ENCODE measurements at regions not wholly inside any gene's neighbourhood (a gene's known extent, or its start where the extent isn't known, plus 50 kb on each side); places are given as distances from the start of the nearest gene placed in this dataset.

DNA sequence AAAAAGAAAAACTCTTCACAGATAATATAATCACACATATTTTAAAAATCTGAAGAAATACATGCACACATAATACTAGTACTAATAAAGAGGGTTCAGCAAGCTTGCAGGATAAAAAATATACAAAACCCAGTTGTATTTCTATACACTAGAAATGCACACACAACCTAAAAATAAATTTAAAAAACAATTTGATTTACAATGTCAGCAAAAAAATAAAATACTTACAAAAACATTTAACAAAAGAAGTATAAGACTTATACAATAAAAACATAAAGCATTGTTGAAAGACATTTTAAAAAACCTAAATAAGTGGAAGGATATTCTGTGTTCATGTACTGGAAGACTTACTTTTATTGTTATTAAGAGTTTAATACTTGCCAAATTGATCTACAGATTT is 81.7 kb upstream of the ALK start:
- peaks cover 0 to 9% (median 4%) of the 10 kb centered on the region in 7 donors for H3K9me3 Mint-ChIP-seq
- Histone ChIP-seq H3K27ac (ENCODE audit: insufficient read depth, low read length, poor library complexity, severe bottlenecking) (no peak overlapping the region), H3K36me3 (ENCODE audit: control insufficient read depth, insufficient read depth, low read length) (no peaks in the 10 kb centered on the region), H3K27me3 (ENCODE audit: control insufficient read depth, insufficient read depth, low read length) (peaks cover 2% of the 10 kb centered on the region), H3K9me3 (ENCODE audit: control insufficient read depth in 2 of 2, low read length in 2 of 2) (peaks cover 0 to 3% of the 10 kb centered on the region in 2 experiments), H3K4me1 (ENCODE audit: control insufficient read depth, insufficient read depth, low read length, poor library complexity, severe bottlenecking) (no peaks in the 10 kb centered on the region), H3K4me3 (ENCODE audit: low read depth, low read length) (no peak overlapping the region)
- no peak for DNase-seq
- ATAC-seq (ENCODE audit: low read depth in 2 of 2) = no peak
- no peak overlapping the region for H3K27ac Mint-ChIP-seq
- H3K36me3 Mint-ChIP-seq = no peaks in the 10 kb centered on the region
- no peaks in the 10 kb centered on the region for H3K27me3 Mint-ChIP-seq
- no peaks in the 10 kb centered on the region for H3K4me1 Mint-ChIP-seq
- H3K4me3 Mint-ChIP-seq = no peak overlapping the region

DNA sequence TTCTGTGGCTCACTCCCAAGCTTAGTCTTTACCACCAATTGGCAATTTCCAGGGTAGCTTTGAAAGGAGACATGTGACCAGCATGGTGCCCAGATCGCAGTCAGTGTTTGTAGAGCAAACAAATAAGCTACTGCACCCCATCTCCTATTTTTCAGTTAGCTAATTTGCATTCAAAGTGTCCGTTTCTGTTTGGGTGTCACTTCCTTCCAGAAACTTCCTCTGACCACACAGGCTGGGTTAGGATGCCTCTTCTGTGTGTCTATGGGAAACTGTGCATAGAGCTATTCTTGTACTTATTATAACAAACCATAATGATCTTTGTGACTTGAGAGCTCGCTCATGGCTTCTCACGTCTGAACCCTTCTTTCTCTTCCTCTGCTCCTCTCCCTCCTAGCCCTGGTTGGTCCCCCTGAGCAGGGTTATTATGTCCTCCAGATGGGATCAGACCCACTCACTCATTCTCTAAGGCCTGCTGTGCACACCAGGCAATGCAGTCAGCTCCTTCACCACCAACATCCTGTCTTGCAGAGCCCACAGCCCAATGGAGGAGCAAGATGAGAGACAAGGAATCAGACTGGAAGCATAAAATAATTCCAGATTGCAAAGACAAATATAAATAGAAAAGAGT is 101.2 kb upstream of the ALK start:
- Histone ChIP-seq H3K27ac (ENCODE audit: insufficient read depth, low read length, poor library complexity, severe bottlenecking) (no peak overlapping the region), H3K27me3 (ENCODE audit: control insufficient read depth, insufficient read depth, low read length) (no peaks in the 10 kb centered on the region), H3K4me1 (ENCODE audit: control insufficient read depth, insufficient read depth, low read length, poor library complexity, severe bottlenecking) (no peaks in the 10 kb centered on the region), H3K9me3 (ENCODE audit: control insufficient read depth in 2 of 2, low read length in 2 of 2) (no peaks in the 10 kb centered on the region), H3K36me3 (ENCODE audit: control insufficient read depth, insufficient read depth, low read length) (no peaks in the 10 kb centered on the region), H3K4me3 (ENCODE audit: low read depth, low read length) (no peak overlapping the region)
- H3K27ac Mint-ChIP-seq = no peak overlapping the region
- ATAC-seq (ENCODE audit: low read depth in 2 of 2) = no peak
- H3K36me3 Mint-ChIP-seq = no peaks in the 10 kb centered on the region
- no peak overlapping the region for H3K4me3 Mint-ChIP-seq
- H3K9me3 Mint-ChIP-seq = no peaks in the 10 kb centered on the region
- H3K27me3 Mint-ChIP-seq = peaks cover 4% of the 10 kb centered on the region
- no peaks in the 10 kb centered on the region for H3K4me1 Mint-ChIP-seq
- DNase-seq = no peak

DNA sequence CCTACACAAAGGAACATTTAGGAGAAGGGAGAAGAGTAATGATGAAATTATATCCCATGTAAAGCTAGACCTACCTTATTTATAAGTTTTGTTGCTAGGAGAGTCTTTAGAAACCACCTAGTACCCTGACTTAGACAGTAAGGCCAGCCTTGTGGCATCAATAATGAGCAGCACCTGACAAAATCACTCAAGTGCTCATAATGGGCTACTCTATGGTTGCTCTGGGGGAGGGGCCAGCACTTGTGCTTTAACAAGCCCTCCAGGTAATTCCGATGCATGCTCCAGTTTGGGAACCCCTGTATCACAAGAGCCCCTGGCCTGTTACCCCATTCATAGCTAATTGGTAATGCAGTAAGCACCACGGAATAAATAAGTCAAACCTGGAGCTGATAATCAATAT is 102.9 kb upstream of the ALK start:
- Histone ChIP-seq H3K36me3 (ENCODE audit: control insufficient read depth, insufficient read depth, low read length) (no peaks in the 10 kb centered on the region), H3K9me3 (ENCODE audit: control insufficient read depth in 2 of 2, low read length in 2 of 2) (no peaks in the 10 kb centered on the region), H3K27me3 (ENCODE audit: control insufficient read depth, insufficient read depth, low read length) (no peaks in the 10 kb centered on the region), H3K4me1 (ENCODE audit: control insufficient read depth, insufficient read depth, low read length, poor library complexity, severe bottlenecking) (no peaks in the 10 kb centered on the region), H3K4me3 (ENCODE audit: low read depth, low read length) (no peak overlapping the region), H3K27ac (ENCODE audit: insufficient read depth, low read length, poor library complexity, severe bottlenecking) (no peak overlapping the region)
- Mint-ChIP-seq H3K9me3 (no peaks in the 10 kb centered on the region), H3K27ac (no peak overlapping the region), H3K27me3 (peaks cover 4% of the 10 kb centered on the region), H3K36me3 (no peaks in the 10 kb centered on the region), H3K4me3 (no peak overlapping the region), H3K4me1 (no peaks in the 10 kb centered on the region)
- ATAC-seq (ENCODE audit: low read depth in 2 of 2) (no peak), DNase-seq (no peak)

DNA sequence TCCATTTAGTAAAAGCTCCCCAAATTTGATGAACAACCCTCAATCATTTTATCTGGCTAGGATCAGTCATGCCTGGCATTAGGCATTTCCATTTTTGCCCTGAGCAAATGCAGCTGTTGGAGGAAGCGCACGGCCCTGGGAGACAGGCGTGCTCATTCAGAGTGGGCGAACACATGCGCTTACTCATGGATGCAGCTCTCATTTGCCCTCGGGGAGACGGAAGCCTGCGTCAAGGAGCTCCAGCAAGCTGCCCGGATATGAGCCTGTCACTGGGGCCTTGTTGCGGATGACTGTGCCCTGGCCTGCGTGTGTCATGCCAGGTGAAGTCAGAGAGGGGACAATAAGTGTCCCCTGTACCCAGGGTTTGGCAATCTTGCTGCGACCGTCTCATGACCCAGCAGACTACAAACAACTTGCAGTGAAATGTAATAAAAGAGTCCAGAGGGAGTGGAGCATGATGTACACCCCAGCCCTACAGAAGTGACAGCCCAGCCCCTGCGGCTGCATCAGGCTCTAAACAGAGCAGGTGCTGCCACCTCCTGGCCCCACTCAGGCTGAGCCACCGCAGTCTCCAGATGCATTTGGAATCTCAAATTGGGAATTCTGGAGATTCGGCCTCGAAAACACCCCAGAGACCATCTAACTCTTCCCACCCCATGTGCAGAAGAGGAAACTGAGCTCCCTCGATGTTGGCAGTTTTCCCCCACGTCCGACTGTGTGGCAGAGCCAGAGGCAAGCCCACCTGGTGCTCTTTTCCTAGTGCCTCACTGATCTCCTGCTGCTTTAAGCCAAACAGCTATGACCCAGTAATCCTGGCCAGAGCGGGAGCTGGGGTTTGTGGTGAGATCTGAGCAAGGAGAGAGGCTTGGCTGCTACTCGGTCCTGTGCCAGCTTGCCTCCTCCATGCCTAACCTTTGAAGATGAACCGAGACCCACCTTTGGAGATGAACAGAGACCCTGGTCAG is 105.0 kb upstream of the ALK start:
- H3K9me3 Mint-ChIP-seq = no peaks in the 10 kb centered on the region
- ATAC-seq (ENCODE audit: low read depth in 2 of 2) (no peak), DNase-seq (no peak)
- no peaks in the 10 kb centered on the region for H3K36me3 ChIP-seq (ENCODE audit: control insufficient read depth, insufficient read depth, low read length)
- H3K27ac ChIP-seq (ENCODE audit: insufficient read depth, low read length, poor library complexity, severe bottlenecking) = no peak overlapping the region
- no peak overlapping the region for H3K27ac Mint-ChIP-seq
- H3K27me3 ChIP-seq (ENCODE audit: control insufficient read depth, insufficient read depth, low read length) = no peaks in the 10 kb centered on the region
- no peak overlapping the region for H3K4me3 ChIP-seq (ENCODE audit: low read depth, low read length)
- H3K9me3 ChIP-seq (ENCODE audit: control insufficient read depth in 2 of 2, low read length in 2 of 2) = no peaks in the 10 kb centered on the region
- no peaks in the 10 kb centered on the region for H3K4me1 Mint-ChIP-seq
- H3K4me3 Mint-ChIP-seq = no peak overlapping the region
- H3K36me3 Mint-ChIP-seq = no peaks in the 10 kb centered on the region
- no peaks in the 10 kb centered on the region for H3K27me3 Mint-ChIP-seq
- H3K4me1 ChIP-seq (ENCODE audit: control insufficient read depth, insufficient read depth, low read length, poor library complexity, severe bottlenecking) = no peaks in the 10 kb centered on the region

DNA sequence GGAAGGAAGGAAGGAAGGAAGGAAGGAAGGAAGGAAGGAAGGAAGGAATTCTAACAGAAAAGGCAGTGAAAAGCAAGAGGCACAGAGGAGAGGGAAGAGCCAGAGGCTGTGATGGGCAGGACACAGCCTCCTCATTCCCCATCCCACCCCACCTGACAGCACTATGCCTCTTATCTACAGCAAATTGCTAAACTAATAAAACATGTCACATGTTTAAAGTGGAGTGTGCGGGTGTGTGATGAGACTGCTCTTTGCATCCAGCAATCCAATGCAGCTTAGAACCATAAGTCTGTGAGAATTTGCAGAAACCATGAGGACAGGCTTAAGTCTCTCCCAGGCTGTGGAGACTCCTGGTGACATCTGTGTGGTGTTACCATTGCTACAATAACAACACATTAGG is 108.4 kb upstream of the ALK start:
- H3K27me3 ChIP-seq (ENCODE audit: control insufficient read depth, insufficient read depth, low read length) = peaks cover 2% of the 10 kb centered on the region
- H3K36me3 Mint-ChIP-seq = no peaks in the 10 kb centered on the region
- no peaks in the 10 kb centered on the region for H3K9me3 ChIP-seq (ENCODE audit: control insufficient read depth in 2 of 2, low read length in 2 of 2)
- no peaks in the 10 kb centered on the region for H3K36me3 ChIP-seq (ENCODE audit: control insufficient read depth, insufficient read depth, low read length)
- no peaks in the 10 kb centered on the region for H3K4me1 ChIP-seq (ENCODE audit: control insufficient read depth, insufficient read depth, low read length, poor library complexity, severe bottlenecking)
- DNase-seq (no peak), ATAC-seq (ENCODE audit: low read depth in 2 of 2) (no peak)
- no peak overlapping the region for H3K27ac Mint-ChIP-seq
- H3K27me3 Mint-ChIP-seq = no peaks in the 10 kb centered on the region
- H3K27ac ChIP-seq (ENCODE audit: insufficient read depth, low read length, poor library complexity, severe bottlenecking) = no peak overlapping the region
- no peak overlapping the region for H3K4me3 ChIP-seq (ENCODE audit: low read depth, low read length)
- H3K9me3 Mint-ChIP-seq = no peaks in the 10 kb centered on the region
- H3K4me1 Mint-ChIP-seq = no peaks in the 10 kb centered on the region
- no peak overlapping the region for H3K4me3 Mint-ChIP-seq

DNA sequence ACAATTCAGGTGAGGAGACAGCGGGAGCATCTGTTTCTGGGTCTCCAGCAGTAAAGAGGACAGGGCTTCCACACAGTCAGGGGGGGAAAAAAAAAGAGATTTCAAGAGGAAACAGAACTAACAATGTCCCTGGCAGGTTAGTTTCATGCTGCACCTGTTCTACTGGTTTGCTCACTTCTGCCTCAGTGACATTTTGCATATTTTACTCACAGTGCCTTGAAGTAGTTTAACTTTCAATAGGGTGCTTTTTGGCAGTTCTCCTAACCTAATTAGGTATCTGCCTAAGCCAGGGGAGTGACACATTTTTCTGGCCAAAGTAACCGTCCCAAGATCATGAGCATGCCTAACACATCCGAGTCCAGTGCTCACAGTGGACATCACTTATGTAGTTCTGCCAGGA is 109.0 kb upstream of the ALK start:
- peaks cover 2% of the 10 kb centered on the region for H3K27me3 ChIP-seq (ENCODE audit: control insufficient read depth, insufficient read depth, low read length)
- no peaks in the 10 kb centered on the region for H3K36me3 ChIP-seq (ENCODE audit: control insufficient read depth, insufficient read depth, low read length)
- no peak for DNase-seq
- ATAC-seq (ENCODE audit: low read depth in 2 of 2) = no peak
- H3K27ac Mint-ChIP-seq = no peak overlapping the region
- no peak overlapping the region for H3K4me3 ChIP-seq (ENCODE audit: low read depth, low read length)
- no peaks in the 10 kb centered on the region for H3K9me3 ChIP-seq (ENCODE audit: control insufficient read depth in 2 of 2, low read length in 2 of 2)
- H3K36me3 Mint-ChIP-seq = no peaks in the 10 kb centered on the region
- H3K4me1 ChIP-seq (ENCODE audit: control insufficient read depth, insufficient read depth, low read length, poor library complexity, severe bottlenecking) = no peaks in the 10 kb centered on the region
- no peak overlapping the region for H3K27ac ChIP-seq (ENCODE audit: insufficient read depth, low read length, poor library complexity, severe bottlenecking)
- H3K27me3 Mint-ChIP-seq = no peaks in the 10 kb centered on the region
- H3K4me3 Mint-ChIP-seq = no peak overlapping the region
- H3K4me1 Mint-ChIP-seq = no peaks in the 10 kb centered on the region
- H3K9me3 Mint-ChIP-seq = no peaks in the 10 kb centered on the region

DNA sequence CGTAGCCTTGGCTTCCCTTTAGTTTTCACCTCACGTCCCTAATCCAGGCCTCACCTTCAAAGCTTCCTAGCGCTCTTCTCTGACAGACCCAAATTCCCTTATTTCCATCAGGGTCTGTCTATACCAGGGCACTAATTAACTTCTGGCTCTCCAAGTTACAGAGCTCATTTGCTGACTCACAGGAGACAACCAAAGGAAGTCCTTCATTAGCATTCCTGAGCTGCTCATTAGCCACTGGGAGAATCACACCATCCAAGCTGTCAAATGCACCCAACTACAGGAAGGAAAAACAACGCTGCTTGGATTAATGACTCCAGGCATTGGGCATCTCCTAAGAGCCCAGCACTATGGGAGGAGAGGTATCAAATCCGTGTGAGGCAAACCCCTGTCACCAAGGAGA is 109.8 kb upstream of the ALK start:
- H3K4me1 ChIP-seq (ENCODE audit: control insufficient read depth, insufficient read depth, low read length, poor library complexity, severe bottlenecking) = no peaks in the 10 kb centered on the region
- no peaks in the 10 kb centered on the region for H3K36me3 ChIP-seq (ENCODE audit: control insufficient read depth, insufficient read depth, low read length)
- Mint-ChIP-seq H3K27me3 (no peaks in the 10 kb centered on the region), H3K36me3 (no peaks in the 10 kb centered on the region), H3K4me1 (no peaks in the 10 kb centered on the region), H3K9me3 (no peaks in the 10 kb centered on the region), H3K4me3 (no peak overlapping the region), H3K27ac (no peak overlapping the region)
- H3K9me3 ChIP-seq (ENCODE audit: control insufficient read depth in 2 of 2, low read length in 2 of 2) = no peaks in the 10 kb centered on the region
- no peak for DNase-seq
- no peak for ATAC-seq (ENCODE audit: low read depth in 2 of 2)
- no peak overlapping the region for H3K27ac ChIP-seq (ENCODE audit: insufficient read depth, low read length, poor library complexity, severe bottlenecking)
- H3K27me3 ChIP-seq (ENCODE audit: control insufficient read depth, insufficient read depth, low read length) = peaks cover 2% of the 10 kb centered on the region
- H3K4me3 ChIP-seq (ENCODE audit: low read depth, low read length) = no peak overlapping the region

All from CD4-positive, CD25-positive, alpha-beta regulatory T cell (primary cell).